SK-N-MC (cell line): ENCODE measurements at regions not wholly inside any gene's neighbourhood (a gene's known extent, or its start where the extent isn't known, plus 50 kb on each side); places are given as distances from the start of the nearest gene placed in this dataset.

Source experiments
- EZH2 ChIP-seq: fragments of 200-600 bp; sonication (generic); IDR thresholded peaks from one replicate; pipeline ENCODE4 v1.6.1; 2017; ENCODE audit warnings: antibody characterized with exemption
- FOXP2 ChIP-seq: optimal IDR thresholded peaks from 2 replicates; pipeline ENCODE3; 2011; ENCODE audit warnings: mild to moderate bottlenecking, moderate library complexity; ENCODE audit not compliant: insufficient read depth; ENCODE audit errors: extremely low read length, control extremely low read depth
- POLR2AphosphoS5 ChIP-seq: IDR thresholded peaks from 2 replicates; pipeline ENCODE4 v1.6.1; 2012; ENCODE audit warnings: mild to moderate bottlenecking, low read depth, low read length, borderline replicate concordance

DNA sequence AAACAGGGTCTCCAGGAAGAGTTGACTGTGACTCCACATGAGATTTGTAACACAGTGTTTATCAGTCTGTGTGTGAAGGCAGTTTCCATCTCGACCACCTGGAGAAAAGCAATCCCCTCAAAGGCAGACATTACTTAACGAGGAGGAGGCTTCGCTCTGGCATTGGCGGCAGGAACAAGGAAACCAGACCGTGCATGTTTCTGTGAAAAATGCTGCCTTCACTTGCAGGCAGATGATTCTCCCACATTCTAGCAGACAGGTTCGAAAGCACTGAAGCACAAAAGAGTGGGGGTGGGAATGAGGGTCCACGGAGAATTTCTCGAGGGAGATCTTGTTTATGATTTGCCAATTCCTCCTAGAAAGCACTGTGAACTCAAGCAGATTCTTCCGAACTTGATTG is 414.0 kb downstream of the SLC4A3 start:
- TF ChIP-seq POLR2AphosphoS5 (no peak), EZH2 (no peak), FOXP2 (no peak)
